OCI-LY1 (cell line): ENCODE measurements at regions not wholly inside any gene's neighbourhood (a gene's known extent, or its start where the extent isn't known, plus 50 kb on each side); places are given as distances from the start of the nearest gene placed in this dataset.

Source experiments
- CTCF ChIP-seq: fragments of 200-600 bp; sonication (generic), shearing (Covaris generic); IDR thresholded peaks from 2 replicates; pipeline ENCODE4 v1.5.1; 2017; ENCODE audit warnings: mild to moderate bottlenecking, antibody characterized with exemption, low read length, moderate library complexity, mixed read lengths
- EZH2 ChIP-seq: fragments of 200-600 bp; sonication (generic), shearing (Covaris generic); IDR thresholded peaks from 2 replicates; pipeline ENCODE4 v1.8.0; 2017; ENCODE audit warnings: borderline replicate concordance, mixed run types, mild to moderate bottlenecking, antibody characterized with exemption, low read length, moderate library complexity, mixed read lengths

GRCh38 chr3:187586226-187586625, 84.0 kb downstream of the SST start:
- no peak for TF ChIP-seq CTCF
- TF ChIP-seq EZH2, result no peak
